Panc1 (cell line): ENCODE measurements at regions not wholly inside any gene's neighbourhood (a gene's known extent, or its start where the extent isn't known, plus 50 kb on each side); places are given as distances from the start of the nearest gene placed in this dataset.

Source experiments
- ATAC-seq: fragments of 200-7000 bp; cut with Tn5 transposase; 2 replicates; pipeline ENCODE4 v1.9.1; 2020; ENCODE audit warnings: mild to moderate bottlenecking, moderate library complexity
- BruUV-seq: library from RNA; stranded (reverse); fragments of 400-500 nt; replicated peaks from 2 replicates; lab custom pipeline; 2021; lab: Mats Ljungman, UMichigan
- CTCF ChIA-PET: fragments of 300-600 bp; sonication (Branson Sonifier 250); formaldehyde crosslinking; loops from one replicate; lab custom pipeline; 2022; ENCODE audit warnings: antibody characterized with exemption; lab: Charles Lee
- POLR2A ChIA-PET: fragments of 300-600 bp; sonication (Branson Sonifier 250); formaldehyde crosslinking; loops from one replicate; lab custom pipeline; 2022; ENCODE audit warnings: antibody characterized with exemption; lab: Charles Lee
- DNase-seq: peaks from one replicate; pipeline ENCODE4 v3.0.0-alpha.2; 2010; ENCODE audit warnings: low read depth, low spot score
- H3K27ac ChIP-seq: 2 replicates; pipeline ENCODE4 v1.5.1; 2011; ENCODE audit warnings: mild to moderate bottlenecking, low read length, inconsistent platforms
- H3K27me3 ChIP-seq: fragments of 200-500 bp; sonication (Bioruptor generic); 2 replicates; pipeline ENCODE4 v1.6.0; 2014; ENCODE audit warnings: low read length, inconsistent platforms; ENCODE audit not compliant: control insufficient read depth, insufficient read depth
- H3K36me3 ChIP-seq: fragments of 200-500 bp; sonication (Bioruptor generic); 2 replicates; pipeline ENCODE4 v1.5.1; 2014; ENCODE audit warnings: inconsistent platforms, mild to moderate bottlenecking, low read length, moderate library complexity; ENCODE audit not compliant: control insufficient read depth, insufficient read depth
- H3K4me1 ChIP-seq: 2 replicates; pipeline ENCODE4 v1.5.1; 2011; ENCODE audit warnings: inconsistent platforms, mild to moderate bottlenecking, low read length, moderate library complexity; ENCODE audit not compliant: control insufficient read depth, insufficient read depth
- H3K4me3 ChIP-seq, 2 experiments: 2 replicates each; pipeline ENCODE4 v1.5.1; 2011 to 2012; ENCODE audit warnings: low read depth in 2 of 2, low read length in 2 of 2, mild to moderate bottlenecking in 2 of 2, inconsistent platforms in 1 of 2, moderate library complexity in 1 of 2
- H3K9me3 ChIP-seq: fragments of 200-500 bp; sonication (Bioruptor generic); 2 replicates; pipeline ENCODE4 v1.5.1; 2014; ENCODE audit warnings: low read depth, mild to moderate bottlenecking, inconsistent platforms, low read length, moderate library complexity; ENCODE audit not compliant: control insufficient read depth, insufficient read depth
- CTCF ChIP-seq: fragments of 450-650 bp; IDR thresholded peaks from 2 replicates; pipeline ENCODE4 v1.5.1; 2017; ENCODE audit warnings: mild to moderate bottlenecking
- POLR2AphosphoS5 ChIP-seq: IDR thresholded peaks from 2 replicates; pipeline ENCODE4 v1.6.1; 2012; ENCODE audit warnings: mild to moderate bottlenecking, low read depth, low read length, moderate library complexity
- REST ChIP-seq, 2 experiments: IDR thresholded peaks; 2 replicates each; pipeline ENCODE4 v1.6.1; 2011 to 2012; ENCODE audit warnings: low read depth in 2 of 2, control low read depth in 1 of 2, low read length in 1 of 2, mild to moderate bottlenecking in 1 of 2, moderate library complexity in 1 of 2; ENCODE audit not compliant: insufficient read depth in 1 of 2
- SIN3A ChIP-seq: IDR thresholded peaks from 2 replicates; pipeline ENCODE4 v1.6.1; 2012; ENCODE audit warnings: low read depth, mild to moderate bottlenecking, low read length, moderate library complexity, borderline replicate concordance; ENCODE audit not compliant: insufficient read depth
- TCF7L2 ChIP-seq: IDR thresholded peaks from 2 replicates; pipeline ENCODE4 v1.6.1; 2011; ENCODE audit warnings: mild to moderate bottlenecking, low read depth, low read length, inconsistent platforms
- in situ Hi-C: cut with HindIII; loops from 2 replicates; pipeline ENCODE4 v1.10.0; 2016; ENCODE audit warnings: low sequenced_read_pairs, low pct_unique_long_range_greater_than_20kb
- intact Hi-C: fragments of 100-400 bp; cut with micrococcal nuclease; formaldehyde crosslinking; loops from one replicate; pipeline ENCODE4 v1.10.0; 2022; ENCODE audit not compliant: unreplicated experiment

GRCh38 chr1:73356485-73356884 is 841.5 kb downstream of the LRRIQ3 start:
- CTCF ChIA-PET = no interaction called here
- in situ Hi-C loops = no loop called here
- Histone ChIP-seq H3K27me3 (no peaks in the 10 kb centered on the region), H3K9me3 (no peaks in the 10 kb centered on the region), H3K4me3 (no peak overlapping the region), H3K4me1 (no peaks in the 10 kb centered on the region), H3K27ac (no peak overlapping the region), H3K36me3 (no peaks in the 10 kb centered on the region)
- intact Hi-C loops = no loop called here
- TF ChIP-seq SIN3A (no peak), TCF7L2 (no peak), CTCF (no peak), REST (IDR thresholded peaks at IDR 0.05; ENCODE audit: insufficient read depth in 1 of 2, low read depth in 2 of 2, low read length in 1 of 2) (no peak)
- ATAC-seq = no peak
- no TSS peak for BruUV-seq
- DNase-seq = no peak
- POLR2A ChIA-PET = no interaction called here

- Histone ChIP-seq H3K4me3 (no peak overlapping the region), H3K9me3 (no peaks in the 10 kb centered on the region; the same call in 1 of the 2 replicates), H3K4me1 (no peaks in the 10 kb centered on the region), H3K27me3 (no peaks in the 10 kb centered on the region), H3K27ac (no peak overlapping the region), H3K36me3 (no peaks in the 10 kb centered on the region)
- ATAC-seq (no peak), DNase-seq (no peak)
- BruUV-seq = no TSS peak
- intact Hi-C loops (no loop called here), in situ Hi-C loops (no loop called here)
- no peak for TF ChIP-seq TCF7L2
- no peak for TF ChIP-seq CTCF
- no peak for TF ChIP-seq SIN3A
- no peak for TF ChIP-seq REST (IDR thresholded peaks at IDR 0.05; ENCODE audit: insufficient read depth in 1 of 2, low read depth in 2 of 2, low read length in 1 of 2)
- TF ChIP-seq POLR2AphosphoS5 = no peak
- ChIA-PET POLR2A (no interaction called here), CTCF (no interaction called here)
Observed at GRCh38 chr1:73343947-73344346, 854.0 kb downstream of the LRRIQ3 start.
